Osteoblast (primary cell): ENCODE measurements at regions not wholly inside any gene's neighbourhood (a gene's known extent, or its start where the extent isn't known, plus 50 kb on each side); places are given as distances from the start of the nearest gene placed in this dataset.

Source experiments
- DNase-seq: peaks from one replicate; pipeline ENCODE4 v3.0.0; 2011; ENCODE audit warnings: low spot score, mixed read lengths; ENCODE audit not compliant: insufficient read length; ENCODE audit errors: missing footprints
- H2AFZ ChIP-seq: 2 replicates; pipeline ENCODE4 v1.6.0; 2011; ENCODE audit warnings: mild to moderate bottlenecking, low read length
- H3K27ac ChIP-seq: 2 replicates; pipeline ENCODE4 v1.5.1; 2011; ENCODE audit warnings: mild to moderate bottlenecking, low read depth, low read length, moderate library complexity
- H3K27me3 ChIP-seq: 2 replicates; pipeline ENCODE4 v1.6.0; 2012; ENCODE audit warnings: mild to moderate bottlenecking, control low read depth, inconsistent platforms, low read length, moderate library complexity; ENCODE audit not compliant: insufficient read depth
- H3K36me3 ChIP-seq: 2 replicates; pipeline ENCODE4 v1.5.1; 2011; ENCODE audit warnings: mild to moderate bottlenecking, low read length, control low read depth, moderate library complexity; ENCODE audit not compliant: insufficient read depth
- H3K4me1 ChIP-seq: 2 replicates; pipeline ENCODE4 v1.5.1; 2011; ENCODE audit warnings: mild to moderate bottlenecking, low read length, control low read depth, moderate library complexity; ENCODE audit not compliant: insufficient read depth
- H3K4me2 ChIP-seq: 2 replicates; pipeline ENCODE4 v1.6.0; 2011; ENCODE audit warnings: mild to moderate bottlenecking, low read length; ENCODE audit not compliant: insufficient read depth
- H3K4me3 ChIP-seq: fragments of 200-600 bp; sonication (generic); 3 replicates; pipeline ENCODE4 v1.5.1; 2012; ENCODE audit warnings: mild to moderate bottlenecking, low read length, inconsistent platforms; ENCODE audit not compliant: insufficient read depth
- H3K79me2 ChIP-seq: 2 replicates; pipeline ENCODE4 v1.6.0; 2012; ENCODE audit warnings: mild to moderate bottlenecking, low read length, control low read depth, inconsistent platforms; ENCODE audit not compliant: insufficient read depth
- H3K9me3 ChIP-seq: 2 replicates; pipeline ENCODE4 v1.5.1; 2011; ENCODE audit warnings: low read depth, low read length, control low read depth
- H4K20me1 ChIP-seq: 2 replicates; pipeline ENCODE4 v1.6.0; 2012; ENCODE audit warnings: mild to moderate bottlenecking, low read length, control low read depth; ENCODE audit not compliant: insufficient read depth
- TF ChIP-seq, protein P1 (sequence below): IDR thresholded peaks from 2 replicates; pipeline ENCODE4 v1.5.1; 2011; ENCODE audit warnings: mild to moderate bottlenecking, low read depth, low read length, moderate library complexity; ENCODE audit errors: extremely low read depth

- Histone ChIP-seq H3K36me3 (no peaks in the 10 kb centered on the region), H4K20me1 (no peaks in the 10 kb centered on the region), H2AFZ (peak overlapping the region; percentile 54), H3K4me3 (peak overlapping the region; percentile 67), H3K4me2 (peak overlapping the region; percentile 91), H3K27ac (no peak overlapping the region), H3K27me3 (peaks cover 22% of the 10 kb centered on the region), H3K4me1 (peaks cover 16% of the 10 kb centered on the region), H3K79me2 (no peaks in the 10 kb centered on the region), H3K9me3 (no peaks in the 10 kb centered on the region)
- TF ChIP-seq, protein P1, sequence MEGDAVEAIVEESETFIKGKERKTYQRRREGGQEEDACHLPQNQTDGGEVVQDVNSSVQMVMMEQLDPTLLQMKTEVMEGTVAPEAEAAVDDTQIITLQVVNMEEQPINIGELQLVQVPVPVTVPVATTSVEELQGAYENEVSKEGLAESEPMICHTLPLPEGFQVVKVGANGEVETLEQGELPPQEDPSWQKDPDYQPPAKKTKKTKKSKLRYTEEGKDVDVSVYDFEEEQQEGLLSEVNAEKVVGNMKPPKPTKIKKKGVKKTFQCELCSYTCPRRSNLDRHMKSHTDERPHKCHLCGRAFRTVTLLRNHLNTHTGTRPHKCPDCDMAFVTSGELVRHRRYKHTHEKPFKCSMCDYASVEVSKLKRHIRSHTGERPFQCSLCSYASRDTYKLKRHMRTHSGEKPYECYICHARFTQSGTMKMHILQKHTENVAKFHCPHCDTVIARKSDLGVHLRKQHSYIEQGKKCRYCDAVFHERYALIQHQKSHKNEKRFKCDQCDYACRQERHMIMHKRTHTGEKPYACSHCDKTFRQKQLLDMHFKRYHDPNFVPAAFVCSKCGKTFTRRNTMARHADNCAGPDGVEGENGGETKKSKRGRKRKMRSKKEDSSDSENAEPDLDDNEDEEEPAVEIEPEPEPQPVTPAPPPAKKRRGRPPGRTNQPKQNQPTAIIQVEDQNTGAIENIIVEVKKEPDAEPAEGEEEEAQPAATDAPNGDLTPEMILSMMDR, result no peak
- DNase-seq, result no peak
These were observed 80.8 kb upstream of the IER5L start for GRCh38 chr9:129258823-129259301.

GRCh38 chr9:129258124-129258822, 80.2 kb upstream of the IER5L start:
- Histone ChIP-seq H3K27ac (no peak overlapping the region), H3K4me2 (peak overlapping the region; percentile 91), H3K9me3 (no peaks in the 10 kb centered on the region), H4K20me1 (no peaks in the 10 kb centered on the region), H3K27me3 (peaks cover 19% of the 10 kb centered on the region), H3K79me2 (no peaks in the 10 kb centered on the region), H3K4me1 (peaks cover 21% of the 10 kb centered on the region), H3K36me3 (no peaks in the 10 kb centered on the region), H3K4me3 (peak overlapping the region; percentile 67), H2AFZ (peak overlapping the region; percentile 54)
- TF ChIP-seq, protein P1, result no peak
- DNase-seq, result peak; percentile 100

- H3K4me2 ChIP-seq, result no peak overlapping the region
- no peak for DNase-seq
- no peaks in the 10 kb centered on the region for H3K9me3 ChIP-seq
- no peaks in the 10 kb centered on the region for H3K36me3 ChIP-seq
- no peak overlapping the region for H3K27ac ChIP-seq
- no peaks in the 10 kb centered on the region for H4K20me1 ChIP-seq
- H2AFZ ChIP-seq, result no peak overlapping the region
- H3K79me2 ChIP-seq, result no peaks in the 10 kb centered on the region
- H3K4me1 ChIP-seq, result peaks cover 21% of the 10 kb centered on the region
- H3K4me3 ChIP-seq, result no peak overlapping the region
- TF ChIP-seq, protein P1, result no peak
- H3K27me3 ChIP-seq, result peaks cover 15% of the 10 kb centered on the region
These were observed 79.1 kb upstream of the IER5L start for GRCh38 chr9:129256959-129257713.

DNA sequence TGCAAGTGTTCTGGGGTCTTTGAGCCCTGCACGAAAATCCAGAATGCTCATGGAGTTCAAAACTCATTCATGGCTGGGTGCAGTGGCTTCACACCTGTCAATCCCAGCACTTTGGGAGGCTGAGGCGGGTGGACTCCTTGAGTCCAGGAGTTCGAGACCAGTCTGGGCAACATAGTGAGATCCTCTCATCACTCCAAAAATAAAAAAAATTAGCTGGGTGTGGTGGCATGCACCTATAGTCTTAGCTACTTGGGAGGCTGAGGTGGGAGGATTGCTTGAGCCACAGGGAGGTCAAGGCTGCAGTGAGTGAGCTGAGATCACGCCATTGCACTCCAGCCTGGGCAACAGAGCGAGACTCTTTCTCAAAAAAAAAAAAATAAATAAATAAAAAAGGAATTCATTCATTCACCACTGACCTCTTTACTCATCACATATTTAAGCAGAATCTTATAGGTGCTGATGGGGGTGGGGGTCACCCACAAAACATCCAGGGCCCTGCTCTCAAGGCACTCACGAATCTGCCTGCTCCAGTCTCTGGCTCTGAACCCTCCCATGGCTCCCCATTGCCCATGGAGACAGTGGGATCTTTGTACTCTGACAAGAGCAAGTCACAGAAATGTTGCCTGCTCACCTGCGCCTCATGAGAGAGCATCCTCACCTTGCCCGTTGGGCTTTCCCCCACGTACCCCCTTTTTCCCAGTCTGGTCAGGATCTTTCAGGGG, 76.7 kb upstream of the IER5L start:
- Histone ChIP-seq H3K27ac (no peak overlapping the region), H3K9me3 (no peaks in the 10 kb centered on the region), H3K4me3 (no peak overlapping the region), H3K4me2 (peak overlapping the region; percentile 75), H2AFZ (no peak overlapping the region), H3K36me3 (no peaks in the 10 kb centered on the region), H3K79me2 (no peaks in the 10 kb centered on the region), H3K27me3 (peaks cover 18% of the 10 kb centered on the region), H3K4me1 (peaks cover 21% of the 10 kb centered on the region), H4K20me1 (no peaks in the 10 kb centered on the region)
- no peak for DNase-seq
- TF ChIP-seq, protein P1, result no peak
